Frontal cortex (tissue), 3 donors: ENCODE measurements at regions not wholly inside any gene's neighbourhood (a gene's known extent, or its start where the extent isn't known, plus 50 kb on each side); places are given as distances from the start of the nearest gene placed in this dataset.

Experiments used
- DNase-seq, 2 donors: peaks; one replicate each; pipeline ENCODE4 v3.0.0; 2012; ENCODE audit warnings: low spot score in 2 of 2
- FAIRE-seq: peaks from 2 replicates; lab custom pipeline; 2012; peaks lifted over from hg19 to GRCh38; lab: Jason Lieb, UNC
- donor health status: control.
- donor health status: control.
- donor health status: control.

- no peak for DNase-seq
- FAIRE-seq, result no peak
Observed at GRCh38 chr19:5219551-5220304, 120.9 kb downstream of the PTPRS start.

DNA sequence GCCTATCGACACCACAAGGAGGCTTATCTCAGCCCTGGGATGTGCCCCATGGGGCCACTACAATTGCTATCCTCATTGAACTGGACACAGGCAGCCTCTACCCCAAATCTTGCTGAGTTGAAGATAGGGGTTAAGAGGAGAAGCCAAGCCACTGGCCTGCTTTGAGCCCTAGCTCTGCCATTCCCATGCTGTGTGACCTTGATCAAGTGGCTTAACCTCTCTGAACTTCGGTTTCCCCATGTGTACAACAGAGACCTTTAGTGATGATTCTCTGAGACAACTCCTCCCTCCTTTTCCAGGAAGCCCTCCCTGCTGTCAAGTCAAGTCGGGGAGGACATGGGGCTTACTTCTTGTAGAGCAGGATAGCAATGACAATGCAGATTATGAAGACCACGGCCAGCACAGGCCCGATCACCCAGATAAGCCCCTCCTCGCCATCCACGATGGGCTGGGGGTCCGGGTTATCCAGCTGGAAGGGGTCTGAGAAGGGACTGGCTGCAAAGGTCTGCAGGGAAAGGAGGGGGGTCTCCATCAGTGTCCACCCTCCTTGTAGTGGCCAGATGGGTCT, 121.6 kb downstream of the PTPRS start:
- no peak for FAIRE-seq
- DNase-seq, result no peak

DNA sequence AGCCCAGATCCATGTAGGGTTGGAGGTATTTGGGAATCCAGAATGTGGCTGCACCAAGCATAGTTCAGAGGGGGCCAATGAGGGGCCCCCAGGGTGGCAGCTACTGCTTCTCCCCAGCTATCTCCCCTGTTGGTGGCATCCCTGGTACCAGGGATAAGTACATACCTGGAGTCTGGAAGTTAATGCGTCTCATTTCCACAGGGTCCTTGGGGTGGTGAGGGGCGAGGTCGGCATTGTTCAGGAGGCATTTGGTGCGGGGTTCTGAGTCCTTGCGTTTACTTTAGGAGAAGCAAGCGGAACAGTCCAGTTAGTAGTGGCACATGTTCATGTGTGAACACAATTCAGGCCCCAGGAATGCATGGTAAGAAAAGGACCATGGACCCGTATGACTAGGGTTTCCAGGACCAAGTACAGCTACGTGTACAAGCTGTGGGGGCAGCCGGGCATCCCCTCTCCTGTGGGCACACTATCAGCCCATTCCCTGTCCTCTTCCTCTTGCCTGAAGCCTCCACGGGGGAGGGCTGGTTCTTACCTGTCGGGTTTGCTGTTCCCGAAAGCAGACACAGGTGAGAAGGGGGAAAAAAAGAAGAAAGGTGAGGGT, 122.3 kb downstream of the PTPRS start:
- FAIRE-seq (no peak), DNase-seq (no peak)

GRCh38 chr19:5217171-5217570, 123.4 kb downstream of the PTPRS start:
- no peak for FAIRE-seq
- no peak for DNase-seq

DNA sequence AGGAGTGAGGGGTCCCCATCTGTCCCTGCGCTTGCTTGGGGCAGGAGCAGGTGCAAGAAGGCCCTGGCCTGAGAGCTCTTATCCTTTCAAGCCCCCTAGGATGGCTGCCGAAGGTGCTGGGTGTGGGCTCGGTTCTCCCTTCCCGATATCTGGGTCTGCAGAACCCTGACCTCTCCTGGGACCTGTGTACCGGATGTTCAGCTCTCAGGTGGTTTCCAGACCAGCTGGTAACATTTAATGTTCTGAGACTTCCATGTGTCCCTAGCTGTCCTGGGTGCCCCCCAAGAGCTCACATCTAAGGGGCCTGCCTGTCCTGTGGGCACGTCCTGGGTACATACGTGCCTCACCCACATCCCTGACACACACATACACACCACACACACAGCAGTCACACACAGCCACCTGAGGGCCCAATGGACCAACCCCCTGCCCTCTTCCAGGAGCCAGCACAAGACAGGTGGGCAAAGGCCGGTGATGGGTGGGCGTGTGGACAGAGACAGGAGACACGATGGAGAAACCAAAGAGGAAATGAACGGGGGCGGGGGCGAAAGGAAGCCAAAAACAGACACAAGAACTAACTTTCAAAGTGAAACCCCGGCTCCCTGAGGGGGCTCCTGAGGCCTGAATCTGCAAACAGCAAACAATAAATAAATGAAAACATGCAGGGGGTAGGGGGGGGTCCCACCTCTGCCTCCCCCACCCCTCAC, 124.3 kb downstream of the PTPRS start:
- FAIRE-seq (no peak), DNase-seq (no peak)

GRCh38 chr19:5215431-5215830, 125.2 kb downstream of the PTPRS start:
- no peak for FAIRE-seq
- no peak for DNase-seq

- no peak for FAIRE-seq
Observed at GRCh38 chr19:5214902-5215301, 125.7 kb downstream of the PTPRS start.

DNA sequence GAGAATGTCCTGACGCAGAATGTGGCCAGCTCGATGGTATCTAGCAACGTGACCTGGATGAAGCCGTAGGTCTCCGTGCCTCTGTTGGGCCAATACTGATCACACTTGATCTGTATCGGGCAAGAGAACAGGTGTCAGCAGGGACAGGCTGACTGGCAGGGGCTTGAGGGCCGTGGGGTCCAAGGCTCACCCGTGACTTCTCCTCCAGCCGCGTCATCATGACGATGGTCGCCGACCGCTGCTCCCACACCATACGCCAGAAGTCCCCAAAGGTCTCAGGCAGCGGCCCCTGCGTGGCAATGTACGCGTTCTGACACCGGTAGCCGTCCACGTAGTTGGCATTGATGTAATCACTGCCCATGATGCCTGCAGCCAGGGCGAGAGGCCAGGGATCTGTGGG, 126.2 kb downstream of the PTPRS start:
- no peak for FAIRE-seq
- DNase-seq, result no peak

More at GRCh38 chr19:5214902-5215301, 125.7 kb downstream of the PTPRS start:
- no peak for DNase-seq

- FAIRE-seq (no peak), DNase-seq (no peak)
Observed at GRCh38 chr19:5213667-5214066, 126.9 kb downstream of the PTPRS start.

DNA sequence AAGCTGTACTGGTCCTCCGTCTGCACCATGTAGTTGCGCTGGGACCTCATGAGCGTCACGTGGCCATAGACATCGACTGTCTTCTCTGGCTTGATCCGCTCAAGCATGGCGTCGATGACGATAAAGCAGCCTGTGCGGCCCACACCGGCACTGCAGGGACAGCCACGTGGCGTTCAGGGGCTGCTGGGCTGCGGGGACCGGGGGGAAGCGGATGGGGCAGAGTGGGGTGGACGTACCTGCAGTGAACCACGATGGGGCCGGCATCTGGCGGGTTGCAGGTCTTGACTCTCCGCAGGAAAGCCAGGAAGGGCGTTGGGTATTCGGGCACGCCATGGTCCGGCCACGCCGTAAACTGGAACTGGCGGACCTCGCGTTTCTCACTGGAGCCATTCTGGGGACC, 128.5 kb downstream of the PTPRS start:
- FAIRE-seq (no peak), DNase-seq (no peak)

DNA sequence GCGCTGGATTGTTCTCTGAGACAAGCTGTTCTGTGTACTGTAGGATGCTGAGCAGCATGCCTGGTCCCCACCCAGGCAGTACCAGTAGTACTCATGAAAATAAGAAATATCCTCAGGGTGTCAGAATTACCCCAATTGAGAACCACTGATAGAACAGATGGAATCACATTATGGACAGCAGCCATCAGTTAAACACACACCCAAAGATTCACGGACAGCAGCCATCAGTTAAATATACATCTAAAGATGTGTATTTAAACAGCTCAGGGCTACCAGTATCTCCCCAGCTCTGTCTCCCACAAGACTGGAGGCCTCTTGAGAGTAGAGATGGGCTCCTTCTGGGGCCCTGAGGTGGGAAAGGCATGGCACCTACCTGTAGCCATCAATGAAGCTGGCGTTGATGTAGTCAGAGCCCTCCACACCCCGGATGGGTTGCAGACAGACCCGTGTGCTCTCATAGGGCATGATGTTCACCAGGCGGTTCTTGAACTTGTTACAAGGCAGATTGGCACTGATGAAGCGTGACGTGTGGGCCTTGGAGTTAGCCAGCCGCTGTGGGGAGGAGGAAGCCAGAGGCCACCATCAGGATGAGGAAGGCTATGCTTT, 129.3 kb downstream of the PTPRS start:
- DNase-seq (no peak), FAIRE-seq (no peak)

- DNase-seq (no peak), FAIRE-seq (no peak)
Observed at GRCh38 chr19:5210556-5210955, 130.1 kb downstream of the PTPRS start.

- FAIRE-seq (no peak), DNase-seq (no peak)
Observed at GRCh38 chr19:5207806-5208205, 132.8 kb downstream of the PTPRS start.

- no peak for FAIRE-seq
- no peak for DNase-seq
Observed at GRCh38 chr19:5206751-5207075, 133.9 kb downstream of the PTPRS start.

DNA sequence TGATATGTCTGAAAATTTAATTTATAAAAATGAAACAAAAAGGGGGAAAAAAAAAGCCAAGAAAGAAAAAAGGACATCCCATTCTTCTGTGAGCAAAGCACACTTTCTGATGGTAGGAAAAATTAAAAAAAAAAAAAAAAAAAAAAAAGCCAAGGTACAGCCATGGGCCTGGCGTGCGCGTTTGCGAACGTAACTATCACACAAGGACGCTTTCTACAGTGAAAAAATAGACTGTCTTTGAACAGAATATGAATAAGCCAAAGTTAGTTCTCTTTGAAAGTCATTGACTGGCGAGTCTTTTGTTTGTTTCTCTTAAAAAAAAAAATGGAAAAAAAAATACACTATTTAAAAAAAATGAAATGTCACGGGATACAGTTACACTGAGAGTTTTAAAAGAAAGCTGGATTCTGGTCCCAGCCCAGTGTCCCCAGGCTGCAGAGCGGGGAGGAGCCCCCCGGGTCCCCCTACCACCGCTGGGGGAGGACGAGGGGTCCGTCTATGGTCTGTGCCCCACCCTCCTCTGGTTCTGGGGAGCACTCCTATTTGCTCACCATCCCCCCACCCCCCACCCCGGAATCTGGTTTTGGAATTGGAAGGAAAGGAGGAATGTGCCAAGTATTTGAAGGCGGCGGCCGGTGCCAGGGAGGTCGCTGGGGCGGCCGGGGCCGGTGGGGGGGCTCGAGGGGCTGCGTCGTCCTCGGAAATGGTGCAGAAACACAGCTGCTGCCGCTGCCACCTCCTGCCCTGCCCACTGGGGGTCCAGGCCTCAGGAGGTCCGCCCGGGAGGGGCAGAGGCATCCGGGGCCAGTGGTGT, 134.5 kb downstream of the PTPRS start:
- FAIRE-seq (no peak), DNase-seq (no peak)

DNA sequence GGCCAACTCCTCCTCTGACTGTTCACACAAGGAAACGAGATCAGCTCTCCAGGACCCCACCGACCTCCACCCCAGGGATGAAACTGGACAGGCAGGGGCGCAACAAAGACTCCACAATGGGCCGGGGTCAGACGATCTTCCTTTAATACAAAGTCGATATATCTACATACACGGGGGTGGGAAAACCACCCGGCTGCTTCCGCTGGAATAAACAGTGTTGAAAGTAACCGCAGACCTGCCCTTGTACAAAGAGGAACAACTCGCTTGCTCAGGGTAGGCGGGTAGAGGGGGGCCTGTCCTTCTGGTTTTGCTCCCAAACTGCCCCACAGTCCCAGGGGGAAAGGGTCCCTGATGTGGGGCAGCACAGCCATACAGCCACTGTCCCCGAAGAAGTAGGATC, 135.2 kb downstream of the PTPRS start:
- DNase-seq, result no peak
- no peak for FAIRE-seq

- no peak for DNase-seq
- no peak for FAIRE-seq
Observed at GRCh38 chr19:5204212-5204611, 136.4 kb downstream of the PTPRS start.
